ENCODE measurements at regions not wholly inside any gene's neighbourhood (a gene's known extent, or its start where the extent isn't known, plus 50 kb on each side); places are given as distances from the start of the nearest gene placed in this dataset.
"Not testable (repeated sequence)": the region's sequence is repeated elsewhere in the genome, so short reads cannot be mapped to it uniquely, and the experiment has no call there.

- intact Hi-C loops (cut with DNase I); ATAC-seq; DNase-seq: not testable (repeated sequence)
Observed at GRCh38 chr18:77421546-77421945, 171.9 kb downstream of the GALR1 start.

- ATAC-seq (no peak), DNase-seq (no peak)
- intact Hi-C loops (cut with DNase I): no loop called here
Observed at GRCh38 chr18:77422974-77423867, 173.6 kb downstream of the GALR1 start.

GRCh38 chr18:77433076-77433475, 183.4 kb downstream of the GALR1 start:
- ATAC-seq: no peak
- DNase-seq: no peak
- intact Hi-C loops (cut with DNase I): no loop called here

- ATAC-seq (no peak), DNase-seq (no peak)
- intact Hi-C loops (cut with DNase I): no loop called here
Observed at GRCh38 chr18:77439888-77440287, 190.2 kb downstream of the GALR1 start.

- DNase-seq (no peak), ATAC-seq (no peak)
- intact Hi-C loops (cut with DNase I): no loop called here
Observed at GRCh38 chr18:77442393-77442792, 192.7 kb downstream of the GALR1 start.

GRCh38 chr18:77444385-77444784, 194.7 kb downstream of the GALR1 start:
- intact Hi-C loops (cut with DNase I): no loop called here
- ATAC-seq: no peak

GRCh38 chr18:77448046-77448445, 198.4 kb downstream of the GALR1 start:
- intact Hi-C loops (cut with DNase I): no loop called here
- ATAC-seq (no peak), DNase-seq (no peak)

More at GRCh38 chr18:77444385-77444784, 194.7 kb downstream of the GALR1 start:
- no peak for DNase-seq

GRCh38 chr18:77455004-77455403, 205.4 kb downstream of the GALR1 start:
- intact Hi-C loops (cut with DNase I): no loop called here
- ATAC-seq (no peak), DNase-seq (no peak)

GRCh38 chr18:77457681-77458080, 208.0 kb downstream of the GALR1 start:
- intact Hi-C loops (cut with DNase I): no loop called here
- ATAC-seq: no peak

GRCh38 chr18:77461062-77461688, 211.5 kb downstream of the GALR1 start:
- intact Hi-C loops (cut with DNase I): no loop called here
- ATAC-seq (peak; percentile 41 to 93), DNase-seq (no peak)

More at GRCh38 chr18:77457681-77458080, 208.0 kb downstream of the GALR1 start:
- DNase-seq: no peak

GRCh38 chr18:77464917-77465316, 215.3 kb downstream of the GALR1 start:
- intact Hi-C loops (cut with DNase I): no loop called here
- ATAC-seq (no peak), DNase-seq (no peak)

- no peak for ATAC-seq
Observed at GRCh38 chr18:77466890-77467289, 217.2 kb downstream of the GALR1 start.

GRCh38 chr18:77469131-77469530, 219.5 kb downstream of the GALR1 start:
- intact Hi-C loops (cut with DNase I): no loop called here
- DNase-seq: no peak
- ATAC-seq: no peak

More at GRCh38 chr18:77466890-77467289, 217.2 kb downstream of the GALR1 start:
- intact Hi-C loops (cut with DNase I): no loop called here
- DNase-seq: no peak

- no peak for DNase-seq
- no peak for ATAC-seq
- intact Hi-C loops (cut with DNase I): loop anchor here in 1 of 2 donors (10.0 kb wide), 1 partner anchor 466 kb away; no protein-coding TSS in a partner anchor
Observed at GRCh38 chr18:77470569-77471413, 221.1 kb downstream of the GALR1 start.

GRCh38 chr18:77472509-77472908, 222.9 kb downstream of the GALR1 start:
- ATAC-seq: no peak
- no peak for DNase-seq
- intact Hi-C loops (cut with DNase I): loop anchor here in 1 of 2 donors (10.0 kb wide), 1 partner anchor 468 kb away; no protein-coding TSS in a partner anchor

- ATAC-seq (peak; percentile 87 to 97), DNase-seq (peak; percentile 54)
- intact Hi-C loops (cut with DNase I): loop anchor here in 1 of 2 donors (10.0 kb wide), 1 partner anchor 474 kb away; no protein-coding TSS in a partner anchor
Observed at GRCh38 chr18:77478646-77479442, 229.2 kb downstream of the GALR1 start.

GRCh38 chr18:77481541-77481940, 231.9 kb downstream of the GALR1 start:
- DNase-seq (no peak), ATAC-seq (no peak)
- intact Hi-C loops (cut with DNase I): no loop called here
